GM18498 (cell line): ENCODE measurements at regions not wholly inside any gene's neighbourhood (a gene's known extent, or its start where the extent isn't known, plus 50 kb on each side); places are given as distances from the start of the nearest gene placed in this dataset.
"Not testable (repeated sequence)": the region's sequence is repeated elsewhere in the genome, so short reads cannot be mapped to it uniquely, and the experiment has no call there.

Experiments
- ATAC-seq: cut with Tn5 transposase; IDR thresholded peaks from one replicate; pipeline ENCODE4 v1.9.1; 2021; ENCODE audit warnings: mild to moderate bottlenecking, moderate library complexity; ENCODE audit not compliant: unreplicated experiment

- no peak for ATAC-seq
Observed at GRCh38 chr2:64908406-64908805, 80.8 kb upstream of the SLC1A4 start.

- ATAC-seq, result no peak
Observed at GRCh38 chr2:64910523-64910922, 78.7 kb upstream of the SLC1A4 start.

- no peak for ATAC-seq
Observed at GRCh38 chr2:64910972-64911433, 78.2 kb upstream of the SLC1A4 start.

GRCh38 chr2:64913357-64913869, 75.8 kb upstream of the SLC1A4 start:
- ATAC-seq, result no peak

- no peak for ATAC-seq
Observed at GRCh38 chr2:64914247-64914646, 75.0 kb upstream of the SLC1A4 start.

DNA sequence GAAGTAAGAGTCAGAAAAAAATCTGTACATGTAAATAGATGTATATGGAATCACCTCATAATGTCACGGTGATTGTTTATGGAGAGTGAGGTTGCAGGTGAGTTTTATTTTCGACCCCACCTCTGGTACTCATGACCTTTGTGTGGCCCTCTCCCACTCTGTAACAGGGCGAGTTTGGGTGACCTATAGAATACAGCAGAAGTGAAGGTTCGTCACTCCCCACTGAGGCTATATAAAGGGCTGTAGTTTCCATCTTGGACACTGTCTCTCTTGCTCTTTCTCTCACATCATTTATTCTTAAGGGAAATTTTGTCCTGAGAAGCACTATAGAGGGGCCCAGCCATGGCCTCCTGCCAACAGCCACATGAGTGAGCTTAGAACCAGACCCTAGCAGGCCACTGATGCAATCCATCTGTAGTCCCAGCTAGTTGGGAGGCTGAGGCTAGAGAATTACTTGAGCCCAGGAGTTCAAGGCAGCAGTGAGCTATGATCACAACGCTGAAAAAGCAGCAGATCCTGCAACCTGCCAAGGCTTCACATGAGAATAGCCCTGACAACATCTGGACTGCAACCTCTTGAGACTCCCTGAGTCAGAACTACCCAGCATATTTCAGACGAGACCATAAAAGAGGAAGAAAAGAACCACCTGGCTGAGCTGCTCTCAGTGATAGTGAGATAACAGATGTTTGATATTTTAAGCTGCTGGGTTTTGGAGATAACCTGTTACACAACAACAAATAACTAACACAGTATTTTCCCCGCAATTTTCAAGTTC, 74.3 kb upstream of the SLC1A4 start:
- peak; percentile 53 for ATAC-seq

DNA sequence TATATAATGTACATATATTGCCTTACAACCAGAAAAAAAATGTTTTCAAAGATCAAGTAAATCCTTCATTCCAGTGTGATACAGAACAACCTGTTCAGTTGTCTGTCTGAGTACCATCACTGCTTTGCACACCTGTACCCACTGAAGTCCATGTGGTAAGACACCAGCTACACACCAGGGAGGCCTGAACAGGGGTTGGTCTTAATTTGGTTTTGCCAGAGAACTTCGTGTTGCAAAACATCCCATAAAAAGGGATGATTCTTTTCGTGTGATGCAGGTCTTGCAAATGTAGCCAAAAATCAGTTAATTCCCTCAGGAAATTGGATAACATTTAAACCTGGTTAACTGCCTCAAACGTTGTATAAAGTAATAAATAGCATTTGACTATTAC, 73.7 kb upstream of the SLC1A4 start:
- ATAC-seq, result no peak

GRCh38 chr2:64918220-64918886, 70.8 kb upstream of the SLC1A4 start:
- no peak for ATAC-seq

DNA sequence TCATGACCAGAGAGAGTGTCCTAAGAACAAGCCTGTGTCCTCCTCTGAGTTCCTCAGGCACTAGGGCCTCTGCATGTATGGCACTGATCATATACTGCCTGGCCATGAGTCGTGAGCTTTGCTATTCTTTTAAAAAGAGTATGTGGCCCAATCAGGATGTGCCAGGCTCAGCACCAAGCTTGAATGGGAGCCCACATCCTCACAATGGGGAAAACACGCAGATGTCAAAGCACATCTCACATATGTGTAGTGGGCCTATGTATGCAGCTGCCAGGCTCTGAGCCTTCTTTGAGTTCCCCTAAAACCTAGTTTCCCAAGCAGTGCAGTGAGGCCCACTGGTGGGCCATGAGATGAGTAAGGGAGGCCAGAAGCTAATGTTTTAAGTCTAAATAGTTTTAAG, 69.9 kb upstream of the SLC1A4 start:
- no peak for ATAC-seq

DNA sequence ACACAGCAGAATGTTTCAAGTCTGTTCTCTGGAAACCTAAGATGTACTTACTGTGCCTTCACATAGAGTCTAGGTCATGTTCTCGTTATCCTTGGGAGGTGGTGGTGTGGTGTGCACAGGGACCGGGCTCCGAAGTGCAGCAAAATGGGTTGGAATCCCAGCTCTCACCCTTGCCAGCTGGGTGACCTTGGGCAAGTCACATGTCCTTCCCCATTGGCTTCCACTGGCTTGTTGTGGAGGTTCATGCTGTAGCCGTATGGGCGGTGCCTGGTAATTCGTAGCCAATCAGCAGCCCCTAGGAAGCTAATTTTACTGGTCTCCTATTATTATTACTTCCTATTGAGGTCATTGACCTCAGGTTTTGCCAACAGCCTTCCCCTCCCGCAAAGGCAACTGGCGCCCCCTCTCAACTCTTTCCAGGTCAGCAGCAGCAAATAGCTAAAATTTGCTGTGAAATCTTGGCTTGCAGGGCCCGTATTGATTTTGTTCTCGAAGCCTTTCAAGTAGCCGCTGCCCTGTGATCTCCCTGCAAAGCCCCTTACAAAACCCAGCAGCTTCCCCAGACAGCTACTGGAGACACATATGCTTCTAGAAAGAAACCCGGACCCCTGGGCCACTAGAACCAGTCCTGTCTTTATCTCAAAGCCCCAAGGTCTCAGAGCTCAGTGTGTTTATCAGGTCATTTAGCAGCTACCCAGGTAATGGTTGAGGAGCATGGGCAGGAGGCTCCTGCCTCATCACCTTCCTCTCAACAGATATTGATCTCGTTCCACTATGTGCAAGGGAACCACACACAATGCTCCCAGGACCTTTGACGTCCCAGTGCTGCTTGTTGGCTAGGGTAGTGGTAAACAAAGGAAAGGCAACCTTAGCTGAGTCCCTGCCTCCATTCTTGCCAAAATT, 66.5 kb upstream of the SLC1A4 start:
- no peak for ATAC-seq

GRCh38 chr2:64923385-64923710, 65.9 kb upstream of the SLC1A4 start:
- ATAC-seq, result no peak

- no peak for ATAC-seq
Observed at GRCh38 chr2:64924170-64924934, 64.8 kb upstream of the SLC1A4 start.

DNA sequence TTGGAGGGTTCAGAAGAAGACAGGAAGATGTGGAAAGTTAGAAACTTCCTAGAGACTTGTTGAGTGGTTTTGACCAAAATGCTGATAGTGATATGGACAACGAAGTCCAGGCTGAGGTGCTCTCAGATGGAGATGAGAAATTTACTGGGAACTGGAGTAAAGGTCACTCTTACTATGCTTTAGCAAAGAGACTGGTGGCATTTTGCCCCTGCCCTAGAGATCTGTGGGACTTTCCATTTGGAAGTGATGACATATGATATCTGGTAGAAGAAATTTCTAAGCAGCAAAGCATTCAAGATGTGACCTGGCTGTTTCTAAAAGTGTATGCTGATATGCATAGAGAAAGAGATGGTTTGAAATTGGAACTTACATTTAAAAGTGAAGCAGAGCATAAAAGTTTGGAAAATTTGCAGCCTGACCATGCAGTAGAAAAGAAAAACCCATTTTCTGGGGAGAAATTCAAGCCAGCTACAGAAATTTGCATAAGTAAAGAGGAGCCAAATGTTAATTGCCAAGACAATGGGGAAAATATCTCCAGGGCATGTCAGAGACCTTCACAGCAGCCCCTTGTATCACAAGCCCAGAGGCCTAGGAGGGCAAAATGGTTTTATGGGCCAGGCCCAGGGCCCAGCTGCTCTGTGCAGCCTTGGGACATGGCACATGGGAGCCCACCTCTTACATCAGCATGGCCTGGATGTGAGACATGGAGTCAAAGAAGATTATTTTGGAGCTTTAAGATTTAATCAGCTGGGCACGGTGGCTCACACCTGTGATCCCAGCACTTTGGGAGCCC, 63.1 kb upstream of the SLC1A4 start:
- ATAC-seq, result not testable (repeated sequence)

GRCh38 chr2:64928813-64929212, 60.4 kb upstream of the SLC1A4 start:
- ATAC-seq, result no peak

GRCh38 chr2:64929333-64929732, 59.9 kb upstream of the SLC1A4 start:
- no peak for ATAC-seq

GRCh38 chr2:64930258-64930671, 58.9 kb upstream of the SLC1A4 start:
- no peak for ATAC-seq

- ATAC-seq, result no peak
Observed at GRCh38 chr2:64931246-64932115, 57.7 kb upstream of the SLC1A4 start.

GRCh38 chr2:64932116-64932370, 57.2 kb upstream of the SLC1A4 start:
- no peak for ATAC-seq
